ENCODE measurements at regions not wholly inside any gene's neighbourhood (a gene's known extent, or its start where the extent isn't known, plus 50 kb on each side); places are given as distances from the start of the nearest gene placed in this dataset.
A peak's percentile ranks its signal among the peaks of the same experiment; 100 is the strongest.

- DNase-seq (ENCODE audit: low spot score), result peak; percentile 96
Observed at GRCh38 chr1:181142096-181142958, 53.8 kb downstream of the IER5 start.

- DNase-seq (ENCODE audit: low spot score), result no peak
Observed at GRCh38 chr1:181143102-181143859, 54.8 kb downstream of the IER5 start.

GRCh38 chr1:181144238-181144637, 55.7 kb downstream of the IER5 start:
- no peak for DNase-seq (ENCODE audit: low spot score)

GRCh38 chr1:181148636-181149035, 60.1 kb downstream of the IER5 start:
- DNase-seq (ENCODE audit: low spot score), result no peak

- no peak for DNase-seq (ENCODE audit: low spot score)
Observed at GRCh38 chr1:181149326-181150125, 61.0 kb downstream of the IER5 start.

- DNase-seq (ENCODE audit: low spot score), result no peak
Observed at GRCh38 chr1:181150273-181150672, 61.8 kb downstream of the IER5 start.

- no peak for DNase-seq (ENCODE audit: low spot score)
Observed at GRCh38 chr1:181150842-181151241, 62.3 kb downstream of the IER5 start.

GRCh38 chr1:181151378-181152326, 63.2 kb downstream of the IER5 start:
- no peak for DNase-seq (ENCODE audit: low spot score)

- peak; percentile 50 for DNase-seq (ENCODE audit: low spot score)
Observed at GRCh38 chr1:181152892-181153633, 64.6 kb downstream of the IER5 start.

- no peak for DNase-seq (ENCODE audit: low spot score)
Observed at GRCh38 chr1:181153634-181153961, 65.1 kb downstream of the IER5 start.

GRCh38 chr1:181155339-181155738, 66.8 kb downstream of the IER5 start:
- DNase-seq (ENCODE audit: low spot score), result no peak

- DNase-seq (ENCODE audit: low spot score), result no peak
Observed at GRCh38 chr1:181159451-181160140, 71.1 kb downstream of the IER5 start.

- no peak for DNase-seq (ENCODE audit: low spot score)
Observed at GRCh38 chr1:181160322-181160721, 71.8 kb downstream of the IER5 start.

- DNase-seq (ENCODE audit: low spot score), result no peak
Observed at GRCh38 chr1:181160998-181161870, 72.7 kb downstream of the IER5 start.

- DNase-seq (ENCODE audit: low spot score), result no peak
Observed at GRCh38 chr1:181163662-181164061, 75.2 kb downstream of the IER5 start.

- DNase-seq (ENCODE audit: low spot score), result peak; percentile 83
Observed at GRCh38 chr1:181166377-181167196, 78.1 kb downstream of the IER5 start.

GRCh38 chr1:181169281-181169865, 80.9 kb downstream of the IER5 start:
- DNase-seq (ENCODE audit: low spot score), result no peak

GRCh38 chr1:181170194-181170593, 81.7 kb downstream of the IER5 start:
- DNase-seq (ENCODE audit: low spot score), result no peak
